GM19438 (cell line): ENCODE measurements at regions not wholly inside any gene's neighbourhood (a gene's known extent, or its start where the extent isn't known, plus 50 kb on each side); places are given as distances from the start of the nearest gene placed in this dataset.
A peak's percentile ranks its signal among the peaks of the same experiment; 100 is the strongest.

Experiments used
- ATAC-seq: cut with Tn5 transposase; IDR thresholded peaks from one replicate; pipeline ENCODE4 v1.9.1; 2021; ENCODE audit warnings: low read depth; ENCODE audit not compliant: unreplicated experiment

DNA sequence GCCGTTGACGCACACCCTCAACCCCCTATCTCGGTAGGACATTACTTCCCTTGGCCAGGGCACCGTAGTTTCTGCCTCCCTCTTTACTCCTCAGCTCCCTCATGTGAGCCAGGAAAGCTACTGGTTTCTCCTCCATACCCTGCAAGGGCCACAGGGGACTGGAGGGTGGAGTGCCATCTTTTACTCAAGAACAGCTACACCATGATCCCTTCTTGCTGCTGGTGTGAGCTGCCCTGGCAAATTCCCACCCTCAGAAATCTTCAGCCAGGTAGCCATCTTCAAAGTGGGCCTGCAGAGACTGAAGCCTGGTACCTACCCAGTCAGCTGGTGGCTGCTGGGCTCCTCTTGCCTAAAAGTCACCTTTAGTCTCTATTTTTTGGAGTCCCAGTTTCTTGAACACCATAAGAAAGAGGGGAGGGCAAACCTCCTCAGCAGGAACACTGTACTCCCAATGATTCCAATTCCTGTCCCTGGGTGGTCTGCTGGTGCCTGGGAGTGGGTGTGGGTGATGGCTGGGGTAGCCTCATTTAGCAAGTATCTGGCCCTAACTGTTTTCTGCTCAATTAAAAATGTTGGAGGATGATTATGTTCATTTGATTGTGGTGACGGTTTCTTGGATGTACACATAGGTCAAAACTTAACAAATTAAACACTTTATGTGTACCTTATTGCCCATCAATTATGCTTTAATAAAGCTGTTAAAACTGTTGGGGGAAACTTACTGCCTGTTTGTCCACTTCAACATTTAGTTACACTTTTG is 105.0 kb upstream of the NPY start:
- no peak for ATAC-seq

- no peak for ATAC-seq
These were observed 92.6 kb upstream of the NPY start for GRCh38 chr7:24191362-24191761.

DNA sequence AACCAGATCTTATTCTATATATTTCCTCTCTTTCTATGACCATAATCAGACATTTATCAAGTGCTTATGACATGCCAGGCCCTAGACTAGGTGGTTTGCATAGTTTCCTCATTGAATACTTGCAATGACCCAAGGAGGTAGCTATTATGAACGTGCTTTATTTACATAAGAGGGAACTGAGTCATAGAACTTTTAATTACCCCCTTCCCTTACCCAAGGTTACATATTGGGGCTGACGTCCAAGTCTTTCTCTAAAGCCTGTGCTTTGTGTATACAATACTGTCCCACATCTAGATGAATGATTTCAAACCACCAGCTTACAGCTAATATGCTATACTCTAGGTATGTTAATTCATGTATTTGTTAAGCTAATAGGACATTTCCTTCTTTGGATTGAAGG is 91.9 kb upstream of the NPY start:
- ATAC-seq, result no peak

DNA sequence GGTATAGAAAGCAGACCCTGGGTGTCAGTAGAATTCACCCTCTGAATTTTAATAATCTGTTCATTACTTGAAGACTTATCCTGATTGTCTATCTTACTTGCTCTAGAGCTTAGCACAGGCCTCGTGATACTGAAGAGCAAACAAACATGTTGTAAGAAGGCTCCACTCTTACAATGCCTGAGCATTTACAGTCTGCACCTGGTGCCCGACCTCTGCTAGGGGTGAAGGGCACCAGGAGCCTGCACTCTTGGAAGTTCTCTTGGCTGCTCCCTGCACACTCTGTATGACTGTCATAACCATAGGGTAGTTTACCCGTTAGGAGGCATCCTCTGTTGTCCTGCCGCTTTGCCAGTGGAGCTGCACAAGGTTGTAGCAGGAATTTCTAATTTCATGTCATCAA is 91.3 kb upstream of the NPY start:
- no peak for ATAC-seq

- ATAC-seq, result no peak
These were observed 86.1 kb upstream of the NPY start for GRCh38 chr7:24197852-24198251.

DNA sequence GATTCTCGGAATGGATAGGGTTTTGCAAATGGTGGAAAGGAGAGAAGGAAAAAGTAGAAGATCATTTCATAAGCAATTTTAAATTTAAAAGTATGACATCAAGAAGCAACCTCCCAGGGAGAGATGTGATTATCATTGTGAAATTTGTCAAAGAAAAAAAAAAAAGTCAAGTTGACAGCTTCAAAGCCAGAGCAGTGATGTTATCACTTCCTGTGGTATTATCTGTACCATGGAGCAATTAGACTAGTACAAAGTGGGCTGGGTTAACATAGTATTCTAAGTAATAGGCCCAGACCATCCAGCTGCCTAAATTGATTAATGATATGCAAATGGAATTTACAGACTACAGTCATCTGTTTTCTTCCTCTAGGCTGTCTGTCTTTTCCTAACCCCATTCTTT is 84.0 kb upstream of the NPY start:
- no peak for ATAC-seq

DNA sequence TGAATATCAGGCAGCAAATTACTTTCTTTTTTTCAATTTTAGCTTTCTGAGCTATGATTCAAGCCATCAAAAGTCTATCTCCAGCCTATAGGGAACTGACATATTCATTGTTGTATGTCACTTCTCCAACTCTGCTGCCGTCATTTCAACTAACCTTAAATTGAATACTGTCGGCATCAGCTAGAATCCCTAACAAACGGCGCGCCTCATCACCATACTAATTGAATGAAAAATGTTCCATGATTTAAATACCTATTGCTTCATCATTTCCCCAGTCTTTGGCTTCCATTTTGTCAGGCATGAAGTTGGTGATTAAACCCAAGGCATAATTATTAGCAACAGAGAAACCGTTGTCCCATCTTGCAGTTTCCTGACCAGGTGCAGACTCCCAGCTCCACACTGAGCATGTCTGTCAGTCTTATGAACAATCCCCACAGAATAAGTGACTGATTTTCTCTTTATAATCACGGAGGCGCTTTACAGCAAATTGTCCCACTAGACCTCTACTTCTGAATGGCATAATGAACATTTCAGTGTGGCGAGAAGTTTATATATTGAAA is 83.5 kb upstream of the NPY start:
- ATAC-seq, result no peak

DNA sequence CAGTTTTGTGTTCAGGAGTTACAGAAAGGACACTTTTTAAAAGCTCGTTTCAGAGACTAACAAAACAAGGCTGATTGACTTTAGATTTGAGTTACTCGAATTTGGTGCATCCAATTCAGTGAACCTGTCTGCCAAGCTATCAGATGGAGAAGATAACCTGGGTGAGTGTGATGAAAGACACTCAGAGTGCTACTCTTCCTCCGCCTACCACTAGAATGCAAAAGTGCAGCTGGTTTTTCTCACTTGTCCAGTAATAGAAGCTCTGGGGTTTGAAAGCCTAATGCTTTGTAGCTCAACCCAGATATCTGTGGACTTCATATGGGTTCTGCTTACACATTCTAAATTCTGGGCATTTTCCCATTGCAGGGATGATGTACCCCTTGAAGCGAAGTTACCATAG is 82.8 kb upstream of the NPY start:
- ATAC-seq, result no peak

GRCh38 chr7:24212073-24212472 is 71.9 kb upstream of the NPY start:
- ATAC-seq, result no peak

DNA sequence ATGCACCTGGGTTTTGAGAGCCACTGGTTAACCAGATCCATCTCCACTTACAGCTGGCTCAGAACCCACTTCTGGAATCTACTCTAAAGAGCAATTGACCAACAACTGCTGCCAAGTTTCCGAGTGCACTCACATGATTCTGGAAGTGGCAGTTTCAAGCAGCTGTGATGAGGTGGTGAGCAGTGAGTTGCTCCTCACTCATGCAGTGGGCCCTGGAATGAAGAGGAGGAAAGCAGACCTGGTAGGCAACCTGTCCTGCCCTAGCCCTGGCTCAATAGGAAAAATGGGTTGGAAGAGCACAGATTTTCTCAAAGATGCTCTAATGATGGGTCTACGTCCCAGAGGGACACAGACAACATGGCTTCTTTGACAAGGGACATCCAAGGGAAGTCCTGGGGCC is 70.7 kb upstream of the NPY start:
- ATAC-seq, result no peak

- ATAC-seq, result no peak
These were observed 69.3 kb upstream of the NPY start for GRCh38 chr7:24214670-24215069.

- ATAC-seq, result no peak
These were observed 67.3 kb upstream of the NPY start for GRCh38 chr7:24216576-24217125.

- ATAC-seq, result no peak
These were observed 62.5 kb upstream of the NPY start for GRCh38 chr7:24221500-24221899.

DNA sequence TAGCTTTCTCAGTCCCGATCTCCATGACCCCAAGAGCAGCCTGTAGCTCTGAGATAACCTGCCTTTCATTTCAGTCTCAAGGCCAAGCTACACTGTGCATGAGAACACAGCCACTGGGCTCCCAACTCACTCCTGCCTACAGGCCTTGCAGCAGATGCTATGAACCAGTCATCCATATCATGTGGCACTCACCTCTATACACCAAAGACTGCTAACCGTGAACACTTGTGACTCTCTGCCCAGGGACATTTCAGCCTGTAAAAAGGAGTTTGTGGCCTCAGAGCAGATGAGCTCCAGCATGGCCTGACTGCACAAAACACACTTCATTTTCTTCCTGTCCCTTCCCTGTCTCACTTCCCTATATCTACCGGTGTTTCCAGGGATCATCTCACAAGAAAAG is 56.9 kb upstream of the NPY start:
- ATAC-seq, result peak; percentile 58

- ATAC-seq, result peak; percentile 93
These were observed 56.2 kb upstream of the NPY start for GRCh38 chr7:24227603-24228359.

DNA sequence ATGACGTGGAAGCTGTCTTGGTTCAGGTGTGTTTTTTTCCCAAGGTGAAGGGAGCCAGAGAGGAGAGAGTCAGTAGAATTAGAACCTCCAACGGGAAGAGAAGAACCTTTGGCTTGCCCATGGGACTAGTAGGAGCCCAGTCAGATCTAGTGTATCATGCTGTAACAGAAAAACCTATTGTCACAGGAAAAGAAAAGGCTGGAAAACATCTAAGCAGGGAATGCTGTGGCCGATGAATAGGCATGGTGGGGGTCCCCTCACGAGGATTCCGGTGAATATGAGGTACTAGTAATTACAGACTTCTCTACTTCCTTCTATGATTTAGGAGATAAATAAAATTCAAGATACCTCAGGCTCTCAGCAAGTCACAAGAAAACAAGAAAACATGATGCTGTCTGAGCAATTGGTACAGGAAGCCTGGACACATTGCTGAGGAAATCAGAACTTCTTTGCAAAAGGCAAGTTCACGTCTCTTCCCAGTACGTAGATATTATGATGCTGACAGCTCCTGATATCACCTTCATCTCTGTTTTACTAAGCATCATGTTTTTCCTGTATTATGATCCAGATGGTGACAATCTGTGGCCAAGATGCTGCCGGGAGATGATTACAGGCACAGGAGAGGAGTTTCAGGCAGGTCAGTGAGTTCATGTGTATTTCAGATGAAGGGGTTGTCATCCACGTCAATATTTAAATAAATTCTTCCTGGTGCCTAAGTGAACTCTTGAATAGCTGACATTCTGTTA is 54.3 kb upstream of the NPY start:
- ATAC-seq, result no peak

GRCh38 chr7:24231493-24231892 is 52.5 kb upstream of the NPY start:
- no peak for ATAC-seq

GRCh38 chr7:24233386-24233785 is 50.6 kb upstream of the NPY start:
- no peak for ATAC-seq
